CD8-positive, alpha-beta memory T cell (primary cell): ENCODE measurements at regions not wholly inside any gene's neighbourhood (a gene's known extent, or its start where the extent isn't known, plus 50 kb on each side); places are given as distances from the start of the nearest gene placed in this dataset.

Source experiments
- CTCF ChIA-PET: fragments of 350-600 bp; sonication (Branson Sonifier 250); formaldehyde crosslinking; loops from one replicate; lab custom pipeline; 2021; ENCODE audit warnings: antibody characterized with exemption; lab: Charles Lee
- POLR2A ChIA-PET: fragments of 350-600 bp; sonication (Branson Sonifier 250); formaldehyde crosslinking; loops from one replicate; lab custom pipeline; 2021; ENCODE audit warnings: antibody characterized with exemption; lab: Charles Lee
- DNase-seq, 5 donors: peaks; one replicate each; pipeline versions ENCODE4 v3.0.0 to v3.0.0-alpha.2; 2020 to 2022; ENCODE audit warnings: mixed read lengths in 1 of 5
- H3K27ac ChIP-seq: one replicate; pipeline ENCODE4 v1.7.0; 2013; ENCODE audit warnings: low read depth, mild to moderate bottlenecking, low read length, moderate library complexity
- H3K27me3 ChIP-seq: 2 replicates; pipeline ENCODE4 v1.7.0; 2013; ENCODE audit warnings: low read length, mild to moderate bottlenecking; ENCODE audit not compliant: insufficient read depth, poor library complexity, severe bottlenecking
- H3K36me3 ChIP-seq: 2 replicates; pipeline ENCODE4 v1.7.0; 2013; ENCODE audit warnings: mild to moderate bottlenecking, low read length, moderate library complexity; ENCODE audit not compliant: insufficient read depth
- H3K4me1 ChIP-seq: 2 replicates; pipeline ENCODE4 v1.7.0; 2013; ENCODE audit warnings: mild to moderate bottlenecking, low read length, moderate library complexity; ENCODE audit not compliant: insufficient read depth
- H3K4me3 ChIP-seq: 2 replicates; pipeline ENCODE4 v1.7.0; 2013; ENCODE audit warnings: mild to moderate bottlenecking, low read length
- H3K9me3 ChIP-seq: 2 replicates; pipeline ENCODE4 v1.7.0; 2013; ENCODE audit warnings: mild to moderate bottlenecking, low read length
- H3K27ac Mint-ChIP-seq, 8 donors: one replicate each; pipeline ENCODE4 v1.8.0; 2020 to 2021; ENCODE audit warnings: mixed read lengths in 8 of 8, mild to moderate bottlenecking in 6 of 8, inconsistent platforms in 3 of 8, moderate library complexity in 3 of 8
- H3K27me3 Mint-ChIP-seq, 2 donors: one replicate each; pipeline ENCODE4 v1.8.0; 2020 to 2021; ENCODE audit warnings: mixed read lengths in 2 of 2, mild to moderate bottlenecking in 1 of 2, moderate library complexity in 1 of 2
- H3K36me3 Mint-ChIP-seq, 3 donors: one replicate each; pipeline ENCODE4 v1.8.0; 2020 to 2021; ENCODE audit warnings: mixed read lengths in 3 of 3, inconsistent platforms in 1 of 3, mild to moderate bottlenecking in 1 of 3
- H3K4me1 Mint-ChIP-seq, 3 donors: one replicate each; pipeline ENCODE4 v1.8.0; 2020 to 2021; ENCODE audit warnings: mixed read lengths in 3 of 3, inconsistent platforms in 1 of 3, mild to moderate bottlenecking in 1 of 3
- H3K4me3 Mint-ChIP-seq, 7 donors: one replicate each; pipeline ENCODE4 v1.8.0; 2020 to 2021; ENCODE audit warnings: mixed read lengths in 7 of 7, mild to moderate bottlenecking in 6 of 7, moderate library complexity in 4 of 7, inconsistent platforms in 2 of 7
- H3K9me3 Mint-ChIP-seq, 5 donors: one replicate each; pipeline ENCODE4 v1.8.0; 2020 to 2022; ENCODE audit warnings: mixed read lengths in 5 of 5, mild to moderate bottlenecking in 3 of 5, moderate library complexity in 2 of 5, inconsistent platforms in 1 of 5

DNA sequence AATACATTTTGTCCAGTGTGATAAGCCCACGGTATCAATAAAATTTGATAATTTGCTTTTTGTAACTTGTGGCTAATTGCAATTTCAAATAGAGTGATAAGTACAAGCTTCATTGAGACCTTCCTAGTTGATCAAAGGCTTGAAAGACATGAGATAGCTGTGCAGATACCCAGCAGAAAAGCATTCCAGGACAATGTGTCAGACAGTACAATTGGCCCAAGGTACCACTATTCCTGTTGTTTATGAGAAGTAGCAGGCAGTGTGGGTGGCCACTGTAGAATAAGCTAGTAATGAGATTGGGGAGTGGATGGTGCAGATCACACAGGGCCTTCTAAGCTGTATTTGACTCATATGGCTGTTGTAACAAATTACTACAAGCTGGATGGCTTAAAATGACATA lies 182.2 kb downstream of the AMY1C start:
- Histone ChIP-seq H3K9me3 (no peaks in the 10 kb centered on the region), H3K36me3 (no peaks in the 10 kb centered on the region), H3K27me3 (no peaks in the 10 kb centered on the region), H3K4me1 (no peaks in the 10 kb centered on the region), H3K27ac (no peak overlapping the region), H3K4me3 (no peak overlapping the region)
- no peaks in the 10 kb centered on the region for H3K36me3 Mint-ChIP-seq
- H3K4me3 Mint-ChIP-seq: no peak overlapping the region
- no peak for DNase-seq
- no peaks in the 10 kb centered on the region for H3K27me3 Mint-ChIP-seq
- POLR2A ChIA-PET: no interaction called here
- CTCF ChIA-PET: no interaction called here
- H3K9me3 Mint-ChIP-seq: peaks cover 3 to 13% (median 9%) of the 10 kb centered on the region in 5 donors
- H3K27ac Mint-ChIP-seq: no peak overlapping the region
- H3K4me1 Mint-ChIP-seq: no peaks in the 10 kb centered on the region

DNA sequence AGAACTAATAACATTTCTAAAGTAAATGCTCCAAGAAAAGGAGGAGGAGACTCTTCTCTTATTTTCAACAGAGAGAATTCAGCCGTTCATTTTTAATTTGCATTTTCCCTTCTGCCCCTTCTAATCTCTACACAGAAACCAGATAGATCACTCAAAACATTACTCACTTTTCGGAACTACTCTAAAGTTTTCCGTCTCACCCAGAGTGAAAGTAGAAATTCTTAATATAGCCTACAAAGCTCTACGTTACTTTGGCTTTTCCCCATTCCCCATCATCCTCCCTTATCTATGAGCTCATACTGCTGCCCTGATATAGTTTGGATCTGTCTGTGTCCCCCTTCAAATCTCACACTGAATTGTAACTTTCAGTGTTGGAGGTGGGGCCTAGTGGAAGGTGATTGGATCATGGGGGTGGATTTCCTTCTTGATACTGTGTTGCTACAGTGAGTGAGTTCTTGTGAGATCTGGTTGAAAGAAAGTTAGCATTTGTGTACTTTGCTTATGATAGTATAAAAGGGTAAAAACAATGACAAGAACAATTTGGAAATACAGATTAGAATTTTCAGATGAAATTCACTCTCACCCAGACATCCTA lies 188.2 kb downstream of the AMY1C start:
- H3K4me3 Mint-ChIP-seq: no peak overlapping the region
- POLR2A ChIA-PET: no interaction called here
- Histone ChIP-seq H3K4me3 (no peak overlapping the region), H3K4me1 (no peaks in the 10 kb centered on the region), H3K27me3 (no peaks in the 10 kb centered on the region), H3K36me3 (no peaks in the 10 kb centered on the region), H3K27ac (no peak overlapping the region), H3K9me3 (no peaks in the 10 kb centered on the region)
- no peak overlapping the region for H3K27ac Mint-ChIP-seq
- H3K27me3 Mint-ChIP-seq: peaks cover 0 to 1% of the 10 kb centered on the region in 2 donors
- no peak for DNase-seq
- H3K4me1 Mint-ChIP-seq: no peaks in the 10 kb centered on the region
- peaks cover 0 to 7% (median 6%) of the 10 kb centered on the region in 5 donors for H3K9me3 Mint-ChIP-seq
- no peaks in the 10 kb centered on the region for H3K36me3 Mint-ChIP-seq
- CTCF ChIA-PET: no interaction called here

DNA sequence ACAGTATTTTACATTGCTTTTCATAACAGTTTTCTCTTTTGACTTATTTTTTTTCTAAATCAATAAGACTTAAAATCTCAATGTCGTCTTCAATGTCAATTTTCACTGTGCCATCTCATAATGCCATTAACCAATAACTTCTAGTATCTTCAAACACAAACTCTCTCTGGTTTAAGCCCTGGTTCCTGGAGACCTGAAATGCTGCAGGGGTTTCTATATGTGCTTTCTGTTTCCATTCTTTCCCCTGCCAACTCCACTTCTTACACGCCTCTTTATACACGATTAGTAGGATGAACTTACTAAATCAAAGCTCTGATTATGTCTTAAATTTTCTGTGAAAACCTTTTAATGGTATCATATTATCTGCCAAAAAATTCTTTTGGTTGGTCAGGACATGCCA lies 191.4 kb downstream of the AMY1C start:
- ChIA-PET POLR2A (no interaction called here), CTCF (no interaction called here)

DNA sequence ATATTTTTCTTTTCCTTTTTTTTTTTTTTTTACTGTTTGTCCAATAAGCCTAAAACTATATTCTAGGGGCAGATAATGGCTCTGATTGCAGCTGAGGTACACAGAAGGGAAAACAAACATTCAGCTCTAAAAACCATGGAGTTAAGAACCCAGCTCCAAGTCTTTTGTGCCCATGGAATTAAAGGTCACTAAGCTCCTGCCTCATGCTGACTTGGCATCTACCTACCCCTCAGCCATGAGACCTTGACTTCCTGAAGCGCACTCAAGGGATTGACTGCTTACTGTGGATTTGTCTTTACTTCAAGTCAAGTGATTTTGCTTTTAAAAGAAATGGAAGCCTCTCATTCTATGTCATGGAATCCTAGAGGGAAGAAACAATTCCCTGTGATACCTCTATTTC lies 192.3 kb downstream of the AMY1C start:
- H3K36me3 Mint-ChIP-seq: no peaks in the 10 kb centered on the region
- H3K4me1 ChIP-seq: no peaks in the 10 kb centered on the region
- POLR2A ChIA-PET: no interaction called here
- DNase-seq: no peak
- no peak overlapping the region for H3K27ac Mint-ChIP-seq
- H3K27me3 Mint-ChIP-seq: peaks cover 0 to 1% of the 10 kb centered on the region in 2 donors
- no peak overlapping the region for H3K27ac ChIP-seq
- no peaks in the 10 kb centered on the region for H3K4me1 Mint-ChIP-seq
- CTCF ChIA-PET: no interaction called here
- no peak overlapping the region for H3K4me3 ChIP-seq
- H3K36me3 ChIP-seq: no peaks in the 10 kb centered on the region
- no peaks in the 10 kb centered on the region for H3K27me3 ChIP-seq
- H3K4me3 Mint-ChIP-seq: no peak overlapping the region
- H3K9me3 ChIP-seq: no peaks in the 10 kb centered on the region
- H3K9me3 Mint-ChIP-seq: peaks cover 3 to 13% (median 6%) of the 10 kb centered on the region in 5 donors

More for the DNA sequence above, 191.4 kb downstream of the AMY1C start:
- Mint-ChIP-seq H3K4me1 (no peaks in the 10 kb centered on the region), H3K36me3 (no peaks in the 10 kb centered on the region), H3K27me3 (peaks cover 0 to 1% of the 10 kb centered on the region in 2 donors), H3K4me3 (no peak overlapping the region), H3K27ac (no peak overlapping the region), H3K9me3 (peaks cover 3 to 13% (median 6%) of the 10 kb centered on the region in 5 donors)
- no peaks in the 10 kb centered on the region for H3K27me3 ChIP-seq
- DNase-seq: no peak
- no peak overlapping the region for H3K27ac ChIP-seq
- no peaks in the 10 kb centered on the region for H3K4me1 ChIP-seq
- H3K36me3 ChIP-seq: no peaks in the 10 kb centered on the region
- no peak overlapping the region for H3K4me3 ChIP-seq
- no peaks in the 10 kb centered on the region for H3K9me3 ChIP-seq

GRCh38 chr1:103945774-103946173 lies 196.1 kb downstream of the AMY1C start:
- H3K4me1 Mint-ChIP-seq: no peaks in the 10 kb centered on the region
- no peaks in the 10 kb centered on the region for H3K36me3 Mint-ChIP-seq
- CTCF ChIA-PET: no interaction called here

DNA sequence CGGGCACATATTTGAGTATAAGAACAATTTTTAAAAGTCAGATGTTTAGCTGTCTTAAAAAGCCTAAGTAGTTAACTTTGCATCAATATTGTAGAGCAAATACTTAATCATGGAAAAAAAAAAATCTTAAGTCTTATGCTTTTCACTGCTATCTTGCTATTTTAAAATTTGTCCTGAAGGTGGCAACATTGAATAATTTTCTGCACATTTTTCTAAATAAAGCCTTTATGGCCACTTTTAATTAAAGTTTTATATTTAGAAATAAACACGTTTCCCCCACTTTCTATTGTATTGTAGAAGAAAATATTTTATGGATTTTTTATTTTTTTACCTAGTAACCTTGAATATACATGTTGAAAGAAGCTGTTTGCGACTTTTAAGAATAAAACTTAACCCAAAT lies 198.8 kb downstream of the AMY1C start:
- no peaks in the 10 kb centered on the region for H3K36me3 ChIP-seq
- no peaks in the 10 kb centered on the region for H3K4me1 ChIP-seq
- no peak overlapping the region for H3K27ac Mint-ChIP-seq
- H3K36me3 Mint-ChIP-seq: no peaks in the 10 kb centered on the region
- no peaks in the 10 kb centered on the region for H3K4me1 Mint-ChIP-seq
- CTCF ChIA-PET: no interaction called here
- H3K27me3 Mint-ChIP-seq: no peaks in the 10 kb centered on the region
- H3K9me3 ChIP-seq: no peaks in the 10 kb centered on the region
- POLR2A ChIA-PET: no interaction called here
- no peak overlapping the region for H3K4me3 ChIP-seq
- DNase-seq: no peak
- H3K27me3 ChIP-seq: no peaks in the 10 kb centered on the region
- no peak overlapping the region for H3K27ac ChIP-seq
- peaks cover 0 to 16% (median 4%) of the 10 kb centered on the region in 5 donors for H3K9me3 Mint-ChIP-seq
- H3K4me3 Mint-ChIP-seq: no peak overlapping the region

More at GRCh38 chr1:103945774-103946173, 196.1 kb downstream of the AMY1C start:
- Histone ChIP-seq H3K36me3 (no peaks in the 10 kb centered on the region), H3K27me3 (no peaks in the 10 kb centered on the region), H3K4me1 (no peaks in the 10 kb centered on the region), H3K9me3 (no peaks in the 10 kb centered on the region), H3K4me3 (no peak overlapping the region), H3K27ac (no peak overlapping the region)
- H3K4me3 Mint-ChIP-seq: no peak overlapping the region
- POLR2A ChIA-PET: no interaction called here
- H3K27ac Mint-ChIP-seq: no peak overlapping the region
- H3K27me3 Mint-ChIP-seq: peaks cover 0 to under 1% of the 10 kb centered on the region in 2 donors
- DNase-seq: no peak
- peaks cover 3 to 18% (median 4%) of the 10 kb centered on the region in 5 donors for H3K9me3 Mint-ChIP-seq

DNA sequence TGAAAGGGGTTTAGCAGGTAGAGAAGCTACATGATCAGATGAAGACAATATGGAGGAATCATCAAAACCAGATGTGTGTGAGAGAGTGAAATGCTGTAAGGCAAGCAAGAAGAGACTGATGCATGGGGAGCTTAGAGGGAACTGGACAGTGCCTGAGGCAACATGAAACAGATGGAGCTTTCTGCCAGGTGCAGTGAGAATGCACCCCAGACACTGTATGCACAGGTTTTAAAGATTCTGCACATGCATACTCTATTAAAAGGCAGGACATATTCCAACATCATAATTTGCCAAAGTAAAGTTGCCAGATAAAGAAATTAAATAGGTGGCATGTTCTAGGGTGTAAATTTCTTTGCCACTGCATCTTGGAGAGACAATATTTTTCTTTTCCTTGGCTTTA lies 200.1 kb downstream of the AMY1C start:
- ChIA-PET POLR2A (no interaction called here), CTCF (no interaction called here)
- Mint-ChIP-seq H3K4me3 (no peak overlapping the region), H3K9me3 (peaks cover 0 to 11% (median 0%) of the 10 kb centered on the region in 5 donors), H3K4me1 (no peaks in the 10 kb centered on the region), H3K36me3 (no peaks in the 10 kb centered on the region), H3K27ac (no peak overlapping the region), H3K27me3 (no peaks in the 10 kb centered on the region)
- Histone ChIP-seq H3K4me3 (no peak overlapping the region), H3K9me3 (no peaks in the 10 kb centered on the region), H3K4me1 (no peaks in the 10 kb centered on the region), H3K36me3 (no peaks in the 10 kb centered on the region), H3K27me3 (no peaks in the 10 kb centered on the region), H3K27ac (no peak overlapping the region)
- DNase-seq: no peak

DNA sequence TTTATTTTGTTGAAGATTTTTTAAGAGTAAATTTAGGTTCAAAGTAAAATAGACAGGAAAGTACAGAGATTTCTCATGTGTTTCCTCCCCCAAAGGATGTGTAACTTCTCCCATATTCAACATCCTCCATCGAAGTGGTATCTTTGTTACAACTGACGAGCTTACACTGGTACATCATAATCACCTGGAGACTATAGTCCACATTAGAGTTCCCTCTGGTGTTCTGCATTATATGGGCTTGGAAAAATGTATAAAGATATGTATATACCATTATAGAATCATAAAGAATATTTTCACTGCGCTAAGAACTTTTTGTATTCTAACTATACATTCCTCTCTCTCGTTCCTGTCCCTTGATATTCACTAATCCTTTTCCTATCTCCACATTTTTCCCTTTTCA lies 203.7 kb downstream of the AMY1C start:
- POLR2A ChIA-PET: no interaction called here
- no peaks in the 10 kb centered on the region for H3K4me1 ChIP-seq
- H3K4me3 Mint-ChIP-seq: no peak overlapping the region
- H3K27me3 ChIP-seq: no peaks in the 10 kb centered on the region
- H3K9me3 Mint-ChIP-seq: peaks cover 0 to 13% (median 4%) of the 10 kb centered on the region in 5 donors
- no peaks in the 10 kb centered on the region for H3K36me3 ChIP-seq
- no peaks in the 10 kb centered on the region for H3K27me3 Mint-ChIP-seq
- no peak overlapping the region for H3K27ac Mint-ChIP-seq
- H3K4me1 Mint-ChIP-seq: no peaks in the 10 kb centered on the region
- H3K36me3 Mint-ChIP-seq: no peaks in the 10 kb centered on the region
- no peak overlapping the region for H3K27ac ChIP-seq
- DNase-seq: no peak
- CTCF ChIA-PET: no interaction called here
- no peaks in the 10 kb centered on the region for H3K9me3 ChIP-seq
- no peak overlapping the region for H3K4me3 ChIP-seq
